ENCODE measurements at regions not wholly inside any gene's neighbourhood (a gene's known extent, or its start where the extent isn't known, plus 50 kb on each side); places are given as distances from the start of the nearest gene placed in this dataset.

- Histone ChIP-seq H3K9ac (ENCODE audit: low read depth in 1 of 2, low read length in 2 of 2) (no peak overlapping the region), H3K9me3 (ENCODE audit: control insufficient read depth in 4 of 4, low read length in 3 of 4) (no peaks in the 10 kb centered on the region), H3K27me3 (ENCODE audit: control insufficient read depth in 4 of 4, insufficient read depth in 4 of 4, low read length in 3 of 4) (no peaks in the 10 kb centered on the region), H3K36me3 (ENCODE audit: control insufficient read depth in 4 of 4, insufficient read depth in 3 of 4, low read depth in 1 of 4, low read length in 3 of 4) (no peaks in the 10 kb centered on the region), H3K27ac (ENCODE audit: low read depth in 1 of 2, low read length in 2 of 2) (no peak overlapping the region), H3K4me1 (ENCODE audit: control insufficient read depth in 4 of 4, insufficient read depth in 4 of 4, low read length in 3 of 4) (peaks cover 4 to 50% (median 42%) of the 10 kb centered on the region in 4 donors), H3K4me3 (ENCODE audit: low read depth in 1 of 3, low read length in 3 of 3) (no peak overlapping the region)
- TF ChIP-seq RXRA (IDR thresholded peaks at IDR 0.05) (no peak), HNF4A (conservative IDR thresholded peaks at IDR 0.05) (no peak), JUND (IDR thresholded peaks at IDR 0.05) (no peak), FOXA1 (IDR thresholded peaks at IDR 0.05) (no peak), CTCF (IDR thresholded peaks at IDR 0.05; ENCODE audit: low read depth, low read length, missing input control) (no peak), NR2F2 (IDR thresholded peaks at IDR 0.05) (no peak), YY1 (IDR thresholded peaks at IDR 0.05) (no peak), HNF4G (IDR thresholded peaks at IDR 0.05) (no peak), MAX (IDR thresholded peaks at IDR 0.05) (no peak), RAD21 (IDR thresholded peaks at IDR 0.05) (no peak), REST (IDR thresholded peaks at IDR 0.05) (no peak), TAF1 (conservative IDR thresholded peaks at IDR 0.05) (no peak), GABPA (IDR thresholded peaks at IDR 0.05 in 1 of 2, conservative IDR thresholded peaks at IDR 0.05 in 1 of 2) (no peak), SP1 (IDR thresholded peaks at IDR 0.05) (no peak), ZBTB33 (IDR thresholded peaks at IDR 0.05) (no peak)
- 73% methylated on average over 5 of the region's 5 CpGs for WGBS
- no peak for DNase-seq (ENCODE audit: low spot score)
Observed at GRCh38 chr2:45260946-45261345, 251.7 kb upstream of the SIX2 start.

GRCh38 chr2:45259547-45260160 is 250.4 kb upstream of the SIX2 start:
- Histone ChIP-seq H3K4me3 (ENCODE audit: low read depth in 1 of 3, low read length in 3 of 3) (no peak overlapping the region), H3K4me1 (ENCODE audit: control insufficient read depth in 4 of 4, insufficient read depth in 4 of 4, low read length in 3 of 4) (peaks cover 4 to 54% (median 44%) of the 10 kb centered on the region in 4 donors), H3K27me3 (ENCODE audit: control insufficient read depth in 4 of 4, insufficient read depth in 4 of 4, low read length in 3 of 4) (no peaks in the 10 kb centered on the region), H3K27ac (ENCODE audit: low read depth in 1 of 2, low read length in 2 of 2) (no peak overlapping the region), H3K9ac (ENCODE audit: low read depth in 1 of 2, low read length in 2 of 2) (no peak overlapping the region), H3K36me3 (ENCODE audit: control insufficient read depth in 4 of 4, insufficient read depth in 3 of 4, low read depth in 1 of 4, low read length in 3 of 4) (no peaks in the 10 kb centered on the region), H3K9me3 (ENCODE audit: control insufficient read depth in 4 of 4, low read length in 3 of 4) (no peaks in the 10 kb centered on the region)
- peak; percentile 10 for DNase-seq (ENCODE audit: low spot score)
- TF ChIP-seq RAD21 (IDR thresholded peaks at IDR 0.05), result no peak
- TF ChIP-seq EGR1 (IDR thresholded peaks at IDR 0.05; ENCODE audit: low read depth in 2 of 2), result no peak
- TF ChIP-seq FOXA1 (IDR thresholded peaks at IDR 0.05), result no peak
- TF ChIP-seq JUND (IDR thresholded peaks at IDR 0.05), result no peak
- TF ChIP-seq HNF4A (conservative IDR thresholded peaks at IDR 0.05), result no peak
- TF ChIP-seq REST (IDR thresholded peaks at IDR 0.05), result no peak
- no peak for TF ChIP-seq ZBTB33 (IDR thresholded peaks at IDR 0.05)
- TF ChIP-seq FOXA2 (IDR thresholded peaks at IDR 0.05), result no peak
- WGBS, result 69% methylated on average over 8 of the region's 8 CpGs
